DMS114 treated with DMSO at 0.1 percent for 48 hours (cell line): ENCODE measurements at regions not wholly inside any gene's neighbourhood (a gene's known extent, or its start where the extent isn't known, plus 50 kb on each side); places are given as distances from the start of the nearest gene placed in this dataset.

ENCODE experiments used
- DNase-seq: peaks from one replicate; lab custom pipeline; 2025; ENCODE audit not compliant: unreplicated experiment; lab: John Stamatoyannopoulos, UW

- no peak for DNase-seq
Observed at GRCh38 chr9:79936336-79936735, 364.6 kb downstream of the TLE4 start.

GRCh38 chr9:79929285-79929684, 357.5 kb downstream of the TLE4 start:
- no peak for DNase-seq

- DNase-seq = no peak
Observed at GRCh38 chr9:79928661-79929223, 357.0 kb downstream of the TLE4 start.

GRCh38 chr9:79925326-79925725, 353.6 kb downstream of the TLE4 start:
- DNase-seq = no peak

GRCh38 chr9:79924836-79925235, 353.1 kb downstream of the TLE4 start:
- DNase-seq = no peak

GRCh38 chr9:79917421-79917820, 345.7 kb downstream of the TLE4 start:
- DNase-seq = no peak

- no peak for DNase-seq
Observed at GRCh38 chr9:79913867-79914266, 342.1 kb downstream of the TLE4 start.

- no peak for DNase-seq
Observed at GRCh38 chr9:79912318-79913070, 340.7 kb downstream of the TLE4 start.

GRCh38 chr9:79911724-79912123, 340.0 kb downstream of the TLE4 start:
- DNase-seq = no peak

GRCh38 chr9:79902825-79903600, 331.2 kb downstream of the TLE4 start:
- DNase-seq = no peak

GRCh38 chr9:79900754-79901153, 329.0 kb downstream of the TLE4 start:
- no peak for DNase-seq

- DNase-seq = no peak
Observed at GRCh38 chr9:79896390-79896980, 324.7 kb downstream of the TLE4 start.

GRCh38 chr9:79895232-79895631, 323.5 kb downstream of the TLE4 start:
- DNase-seq = no peak

- no peak for DNase-seq
Observed at GRCh38 chr9:79889369-79889768, 317.6 kb downstream of the TLE4 start.

GRCh38 chr9:79885093-79885857, 313.5 kb downstream of the TLE4 start:
- no peak for DNase-seq

- no peak for DNase-seq
Observed at GRCh38 chr9:79884546-79884945, 312.8 kb downstream of the TLE4 start.

GRCh38 chr9:79883073-79883645, 311.4 kb downstream of the TLE4 start:
- no peak for DNase-seq

- no peak for DNase-seq
Observed at GRCh38 chr9:79880626-79881025, 308.9 kb downstream of the TLE4 start.

GRCh38 chr9:79877943-79878602, 306.3 kb downstream of the TLE4 start:
- no peak for DNase-seq

- DNase-seq = no peak
Observed at GRCh38 chr9:79868567-79869189, 296.9 kb downstream of the TLE4 start.
